DMS53 (cell line): ENCODE measurements at regions not wholly inside any gene's neighbourhood (a gene's known extent, or its start where the extent isn't known, plus 50 kb on each side); places are given as distances from the start of the nearest gene placed in this dataset.

Source experiments
- DNase-seq: peaks from one replicate; lab custom pipeline; 2025; lab: John Stamatoyannopoulos, UW

GRCh38 chr13:26831336-26831908 lies 70.8 kb upstream of the GPR12 start:
- DNase-seq = no peak

GRCh38 chr13:26829716-26830115 lies 69.1 kb upstream of the GPR12 start:
- no peak for DNase-seq

GRCh38 chr13:26824581-26824980 lies 64.0 kb upstream of the GPR12 start:
- no peak for DNase-seq

GRCh38 chr13:26822146-26822545 lies 61.6 kb upstream of the GPR12 start:
- DNase-seq = no peak

GRCh38 chr13:26821672-26822071 lies 61.1 kb upstream of the GPR12 start:
- no peak for DNase-seq

GRCh38 chr13:26820871-26821270 lies 60.3 kb upstream of the GPR12 start:
- DNase-seq = no peak

- no peak for DNase-seq
Measured at GRCh38 chr13:26819046-26819445, 58.5 kb upstream of the GPR12 start.

GRCh38 chr13:26816881-26817280 lies 56.3 kb upstream of the GPR12 start:
- no peak for DNase-seq

- no peak for DNase-seq
Measured at GRCh38 chr13:26813980-26814348, 53.4 kb upstream of the GPR12 start.

- no peak for DNase-seq
Measured at GRCh38 chr13:26813321-26813979, 52.9 kb upstream of the GPR12 start.

- DNase-seq = no peak
Measured at GRCh38 chr13:26811581-26811980, 51.0 kb upstream of the GPR12 start.
